Fibroblast of the aortic adventitia (primary cell): ENCODE measurements at regions not wholly inside any gene's neighbourhood (a gene's known extent, or its start where the extent isn't known, plus 50 kb on each side); places are given as distances from the start of the nearest gene placed in this dataset.

Source experiments
- DNase-seq: peaks from one replicate; pipeline ENCODE4 v3.0.0-alpha.2; 2010; ENCODE audit warnings: low read depth
- H3K4me3 ChIP-seq: 2 replicates; pipeline ENCODE4 v1.5.1; 2011; ENCODE audit warnings: low read depth, mild to moderate bottlenecking, control low read depth, low read length, moderate library complexity
- TF ChIP-seq, protein P1 (sequence below): IDR thresholded peaks from 2 replicates; pipeline ENCODE4 v1.5.1; 2011; ENCODE audit warnings: mild to moderate bottlenecking, low read length, control low read depth, inconsistent platforms; ENCODE audit not compliant: insufficient read depth

DNA sequence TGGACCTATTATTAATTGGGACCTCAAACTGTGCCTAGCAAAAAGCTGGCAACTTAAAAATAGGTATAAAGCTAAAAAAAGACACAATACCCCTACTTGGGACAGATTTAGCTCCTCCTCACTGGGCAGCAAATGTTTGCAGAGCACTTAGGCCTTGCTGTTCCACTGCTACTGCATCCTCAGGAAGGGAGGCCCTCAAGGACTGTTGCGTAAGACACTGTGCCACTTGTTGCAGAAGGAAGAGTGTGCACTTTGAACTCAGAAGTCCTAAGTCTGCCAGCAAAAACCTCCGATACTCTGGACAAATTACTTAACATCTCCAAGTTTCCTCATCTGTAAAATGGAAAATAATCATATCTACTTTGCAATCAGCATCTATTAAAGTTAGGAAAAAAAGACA lies 322.9 kb downstream of the BARHL2 start:
- H3K4me3 ChIP-seq: no peak overlapping the region
- DNase-seq: no peak
- TF ChIP-seq, protein P1, sequence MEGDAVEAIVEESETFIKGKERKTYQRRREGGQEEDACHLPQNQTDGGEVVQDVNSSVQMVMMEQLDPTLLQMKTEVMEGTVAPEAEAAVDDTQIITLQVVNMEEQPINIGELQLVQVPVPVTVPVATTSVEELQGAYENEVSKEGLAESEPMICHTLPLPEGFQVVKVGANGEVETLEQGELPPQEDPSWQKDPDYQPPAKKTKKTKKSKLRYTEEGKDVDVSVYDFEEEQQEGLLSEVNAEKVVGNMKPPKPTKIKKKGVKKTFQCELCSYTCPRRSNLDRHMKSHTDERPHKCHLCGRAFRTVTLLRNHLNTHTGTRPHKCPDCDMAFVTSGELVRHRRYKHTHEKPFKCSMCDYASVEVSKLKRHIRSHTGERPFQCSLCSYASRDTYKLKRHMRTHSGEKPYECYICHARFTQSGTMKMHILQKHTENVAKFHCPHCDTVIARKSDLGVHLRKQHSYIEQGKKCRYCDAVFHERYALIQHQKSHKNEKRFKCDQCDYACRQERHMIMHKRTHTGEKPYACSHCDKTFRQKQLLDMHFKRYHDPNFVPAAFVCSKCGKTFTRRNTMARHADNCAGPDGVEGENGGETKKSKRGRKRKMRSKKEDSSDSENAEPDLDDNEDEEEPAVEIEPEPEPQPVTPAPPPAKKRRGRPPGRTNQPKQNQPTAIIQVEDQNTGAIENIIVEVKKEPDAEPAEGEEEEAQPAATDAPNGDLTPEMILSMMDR: no peak

DNA sequence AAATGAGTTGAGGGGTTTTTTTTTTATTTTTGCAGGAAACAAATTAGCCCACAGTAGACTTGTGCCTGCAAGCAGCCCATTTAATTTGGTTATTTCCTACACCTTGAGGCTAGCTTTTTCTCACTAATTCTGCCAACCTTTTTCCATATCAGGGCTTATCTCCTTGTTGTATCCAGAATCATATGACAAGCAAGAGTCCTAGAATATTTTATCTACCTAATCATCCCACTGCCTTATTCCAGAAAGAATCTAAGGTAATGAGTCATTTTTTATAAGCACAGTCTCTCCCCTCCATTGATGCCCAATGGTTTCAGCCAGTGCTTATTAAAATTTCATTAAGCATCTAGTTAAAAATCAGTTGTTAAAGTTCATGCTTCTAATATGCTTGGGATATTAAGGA lies 324.1 kb downstream of the BARHL2 start:
- TF ChIP-seq, protein P1: no peak
- H3K4me3 ChIP-seq: no peak overlapping the region
- peak; percentile 27 for DNase-seq

DNA sequence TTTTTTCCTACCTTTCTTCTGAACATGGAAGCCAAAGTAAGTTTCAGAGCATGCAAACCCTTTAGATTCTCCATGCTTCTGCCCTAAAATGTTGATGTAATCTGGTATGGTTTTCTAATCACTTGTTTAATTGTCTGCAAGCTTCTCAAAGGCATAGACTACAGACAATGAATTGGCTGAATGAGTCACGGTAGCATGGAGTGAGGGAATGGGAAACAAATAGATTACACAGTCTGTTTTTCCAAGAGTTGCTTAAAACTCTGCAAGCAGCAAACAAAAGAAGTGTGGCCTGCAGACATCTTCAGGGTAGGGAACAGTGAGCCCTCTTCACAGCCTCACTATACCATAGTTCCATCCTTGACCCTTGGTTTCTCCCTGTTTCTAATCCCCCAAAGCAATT lies 326.0 kb downstream of the BARHL2 start:
- TF ChIP-seq, protein P1: no peak
- DNase-seq: peak; percentile 43
- H3K4me3 ChIP-seq: no peak overlapping the region

DNA sequence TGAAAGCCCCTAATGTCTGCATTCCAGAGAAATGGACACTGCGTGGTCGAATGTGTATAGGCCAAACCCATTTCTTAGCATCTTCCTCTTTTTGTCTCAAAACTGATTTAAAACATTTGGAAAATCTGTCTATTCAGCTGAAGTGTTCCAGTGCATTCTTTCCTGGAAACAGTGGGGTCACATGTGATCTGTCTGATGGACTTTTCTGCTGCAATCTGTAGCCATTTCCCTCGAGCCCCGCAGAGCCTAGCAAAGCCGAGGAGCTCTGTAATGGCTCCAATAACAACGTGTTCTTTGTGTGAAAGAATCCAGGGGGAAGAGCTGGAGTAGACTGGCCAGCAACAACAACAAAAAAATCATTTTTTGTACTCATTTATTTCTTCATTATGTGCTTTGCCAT lies 329.3 kb downstream of the BARHL2 start:
- peak; percentile 52 for DNase-seq
- H3K4me3 ChIP-seq: no peak overlapping the region
- TF ChIP-seq, protein P1: no peak

DNA sequence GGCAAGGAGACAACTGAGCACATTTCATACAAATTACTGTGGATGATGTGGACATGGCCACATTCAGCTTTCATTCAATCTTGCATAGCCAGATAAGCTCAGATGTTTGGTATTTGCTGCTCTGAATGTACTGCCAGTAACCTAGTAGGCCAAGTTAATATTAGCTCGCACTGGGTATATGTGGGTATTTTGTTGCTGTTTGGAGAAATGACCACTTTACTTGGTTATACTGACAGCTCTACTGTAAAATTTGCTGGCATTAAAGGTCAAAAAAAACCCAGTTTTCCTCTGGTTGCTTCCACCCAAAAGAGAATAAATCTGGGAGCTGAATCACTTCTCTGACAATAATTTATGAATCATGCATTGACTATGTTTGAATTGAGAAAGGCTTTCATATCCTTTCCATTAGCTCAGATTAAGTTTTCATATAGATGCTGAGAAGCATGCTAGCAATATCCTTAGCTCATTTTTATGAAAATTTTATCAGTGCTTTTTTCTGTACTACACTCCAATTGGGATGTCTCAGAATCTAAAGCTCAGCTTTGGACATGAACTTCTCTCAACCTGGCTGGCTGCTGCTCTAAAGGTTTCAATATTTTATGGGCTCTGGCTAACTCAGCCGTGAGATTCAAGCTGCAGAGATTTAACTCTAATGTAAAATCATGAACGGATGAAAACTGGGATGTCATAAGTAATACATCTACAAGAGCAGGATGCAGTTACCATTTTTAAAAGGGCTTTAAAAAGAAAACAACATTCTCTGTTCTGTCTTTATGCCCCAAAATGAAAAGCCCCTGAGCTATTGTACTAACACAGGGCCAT lies 330.0 kb downstream of the BARHL2 start:
- TF ChIP-seq, protein P1: no peak
- H3K4me3 ChIP-seq: no peak overlapping the region
- DNase-seq: peak; percentile 78

DNA sequence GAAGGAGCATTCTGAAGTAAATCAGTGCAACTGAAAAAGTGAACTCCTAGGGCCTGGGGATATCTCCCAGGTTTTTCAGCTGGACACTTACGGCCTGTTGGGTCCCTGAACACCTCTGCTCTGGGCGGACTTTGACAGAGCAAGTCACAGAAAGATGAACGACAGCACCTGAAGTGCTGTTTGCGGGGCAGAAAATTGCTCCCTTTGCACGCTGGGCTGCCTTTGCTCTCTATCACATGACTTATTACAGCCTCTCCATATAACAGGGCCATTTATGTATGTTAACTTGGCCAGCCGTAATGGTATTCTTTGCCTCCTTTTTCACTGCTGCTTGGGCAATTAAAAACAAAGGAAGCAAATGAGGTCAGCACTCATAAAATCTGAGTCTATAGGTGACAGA lies 332.9 kb downstream of the BARHL2 start:
- H3K4me3 ChIP-seq: no peak overlapping the region
- DNase-seq: no peak
- TF ChIP-seq, protein P1: no peak

DNA sequence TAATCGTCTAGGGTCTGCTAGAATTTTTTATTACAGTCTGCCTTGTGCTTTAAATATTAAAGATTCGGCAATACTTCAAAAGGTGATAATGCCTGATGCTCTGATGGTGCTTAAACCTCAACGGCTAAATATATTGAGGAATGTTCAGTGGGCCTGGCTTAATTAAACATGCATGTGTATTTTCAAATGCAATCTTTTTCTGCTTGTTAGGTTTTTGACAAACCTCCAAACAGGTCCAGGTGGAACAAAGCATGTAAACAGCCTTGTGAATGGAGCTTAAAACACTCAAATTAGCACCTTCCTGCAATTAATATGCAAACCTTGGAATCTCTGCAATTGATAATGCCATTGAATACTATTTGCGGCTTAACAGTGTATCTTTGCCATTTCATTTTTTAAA lies 334.9 kb downstream of the BARHL2 start:
- no peak for DNase-seq
- TF ChIP-seq, protein P1: no peak
- no peak overlapping the region for H3K4me3 ChIP-seq
